Astrocyte of the spinal cord (primary cell): ENCODE measurements at regions not wholly inside any gene's neighbourhood (a gene's known extent, or its start where the extent isn't known, plus 50 kb on each side); places are given as distances from the start of the nearest gene placed in this dataset.

ENCODE experiments used
- DNase-seq: peaks from one replicate; pipeline ENCODE4 v3.0.0; 2011; ENCODE audit warnings: low read depth, low spot score
- H3K4me3 ChIP-seq: 2 replicates; pipeline ENCODE4 v1.5.1; 2011; ENCODE audit warnings: low read depth, mild to moderate bottlenecking, low read length, moderate library complexity
- CTCF ChIP-seq: IDR thresholded peaks from 2 replicates; pipeline ENCODE4 v1.5.1; 2012; ENCODE audit warnings: low read depth, mild to moderate bottlenecking, low read length, inconsistent platforms
- in situ Hi-C: cut with HindIII; loops from 2 replicates; pipeline ENCODE4 v1.10.0; 2017; ENCODE audit warnings: low sequenced_read_pairs

DNA sequence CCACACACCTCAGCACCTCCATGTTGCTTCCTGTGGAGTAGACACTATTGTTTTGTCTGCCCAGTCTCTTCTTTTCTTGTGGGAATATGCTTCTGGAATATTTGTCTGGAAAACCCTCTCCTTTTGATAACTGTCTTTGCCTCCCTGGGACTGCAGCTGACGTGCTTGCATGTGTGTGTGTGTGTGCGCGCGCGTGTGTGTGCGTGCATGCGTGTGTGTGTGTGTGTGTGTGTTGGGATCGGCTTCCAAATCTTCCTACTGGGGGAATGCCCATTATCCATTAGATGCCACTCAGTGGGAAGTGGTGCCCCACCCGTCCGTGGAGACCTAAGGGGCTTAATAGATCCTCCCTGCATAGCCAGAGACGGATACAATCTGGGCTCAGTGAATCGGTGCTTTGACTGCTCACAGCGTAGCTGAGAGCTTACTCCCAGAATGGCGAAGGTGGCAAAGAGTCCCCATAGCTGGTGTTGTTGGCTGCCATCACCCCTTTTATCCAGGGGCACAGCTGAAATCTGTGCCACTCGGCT, 86.9 kb downstream of the RRM2 start:
- no peak overlapping the region for H3K4me3 ChIP-seq
- DNase-seq, result no peak
- TF ChIP-seq CTCF, result no peak
- in situ Hi-C loops, result no loop called here

DNA sequence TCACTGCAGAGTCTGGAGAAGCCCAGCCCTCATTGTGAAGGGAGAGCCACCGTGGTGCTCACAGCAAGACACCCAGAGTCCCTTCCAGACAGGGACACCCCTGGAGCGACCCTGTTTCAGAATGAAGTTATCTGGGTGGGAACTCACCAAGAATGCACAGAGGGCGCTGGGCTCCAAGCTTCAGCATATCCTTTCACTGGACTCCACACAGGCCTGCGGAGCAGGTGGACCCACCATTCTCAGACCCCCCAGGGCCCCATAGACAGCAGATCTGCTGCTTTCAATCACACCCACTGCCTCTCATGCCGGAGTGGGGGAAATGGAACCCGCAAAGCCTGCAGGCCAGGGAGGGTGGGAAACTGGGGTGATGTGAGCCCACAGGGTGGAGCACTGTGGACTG, 87.8 kb downstream of the RRM2 start:
- TF ChIP-seq CTCF, result no peak
- no peak overlapping the region for H3K4me3 ChIP-seq
- no peak for DNase-seq
- in situ Hi-C loops, result no loop called here

- in situ Hi-C loops, result no loop called here
- TF ChIP-seq CTCF, result no peak
- no peak overlapping the region for H3K4me3 ChIP-seq
Measured at GRCh38 chr2:10211844-10212422, 89.4 kb downstream of the RRM2 start.

GRCh38 chr2:10212827-10213226, 89.9 kb upstream of the HPCAL1 start:
- no peak for DNase-seq
- no peak for TF ChIP-seq CTCF
- in situ Hi-C loops, result no loop called here
- H3K4me3 ChIP-seq, result no peak overlapping the region

More at GRCh38 chr2:10211844-10212422, 89.4 kb downstream of the RRM2 start:
- no peak for DNase-seq

DNA sequence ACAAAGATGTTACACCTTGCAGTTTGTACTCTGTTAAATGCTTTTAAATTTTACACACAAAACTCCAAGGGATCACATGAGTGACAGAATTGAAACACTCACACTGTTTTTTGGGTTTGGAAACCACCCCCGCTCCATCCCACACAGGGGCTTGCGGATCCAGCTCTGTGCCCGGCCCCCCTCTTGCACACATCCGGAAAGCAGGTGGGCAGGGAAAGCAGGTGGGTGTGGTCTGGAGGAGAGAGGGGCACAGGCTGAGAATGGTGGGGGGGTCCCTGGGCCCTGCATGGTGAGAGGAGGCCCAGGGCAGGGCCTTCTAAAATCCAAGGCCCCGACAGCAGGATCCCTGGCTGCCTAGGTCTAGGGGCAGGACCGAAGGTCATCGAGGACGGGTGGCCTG, 88.5 kb upstream of the HPCAL1 start:
- no peak overlapping the region for H3K4me3 ChIP-seq
- in situ Hi-C loops, result no loop called here
- no peak for TF ChIP-seq CTCF
- no peak for DNase-seq

- no peak for TF ChIP-seq CTCF
- in situ Hi-C loops, result no loop called here
- no peak overlapping the region for H3K4me3 ChIP-seq
- DNase-seq, result no peak
Measured at GRCh38 chr2:10215393-10215935, 87.2 kb upstream of the HPCAL1 start.
